GM21529 (cell line): ENCODE measurements at regions not wholly inside any gene's neighbourhood (a gene's known extent, or its start where the extent isn't known, plus 50 kb on each side); places are given as distances from the start of the nearest gene placed in this dataset.

Experiments used
- ATAC-seq: cut with Tn5 transposase; IDR thresholded peaks from one replicate; pipeline ENCODE4 v1.9.1; 2021; ENCODE audit not compliant: unreplicated experiment

- ATAC-seq: no peak
Observed at GRCh38 chr13:81760316-81760715, 1419.4 kb upstream of the SPRY2 start.

- no peak for ATAC-seq
Observed at GRCh38 chr13:81757348-81757970, 1416.5 kb upstream of the SPRY2 start.

- ATAC-seq: no peak
Observed at GRCh38 chr13:81745391-81745790, 1404.5 kb upstream of the SPRY2 start.

- no peak for ATAC-seq
Observed at GRCh38 chr13:81738364-81738763, 1397.4 kb upstream of the SPRY2 start.

GRCh38 chr13:81726037-81726726, 1385.3 kb upstream of the SPRY2 start:
- no peak for ATAC-seq

GRCh38 chr13:81722456-81722855, 1381.5 kb upstream of the SPRY2 start:
- ATAC-seq: no peak

GRCh38 chr13:81721400-81721799, 1380.5 kb upstream of the SPRY2 start:
- ATAC-seq: no peak

GRCh38 chr13:81714513-81714912, 1373.6 kb upstream of the SPRY2 start:
- no peak for ATAC-seq

- ATAC-seq: no peak
Observed at GRCh38 chr13:81713201-81713600, 1372.3 kb upstream of the SPRY2 start.

- ATAC-seq: no peak
Observed at GRCh38 chr13:81697826-81698225, 1356.9 kb upstream of the SPRY2 start.

GRCh38 chr13:81686877-81687276, 1346.0 kb upstream of the SPRY2 start:
- no peak for ATAC-seq

GRCh38 chr13:81683521-81683920, 1342.6 kb upstream of the SPRY2 start:
- ATAC-seq: no peak

GRCh38 chr13:81682081-81682630, 1341.2 kb upstream of the SPRY2 start:
- no peak for ATAC-seq

GRCh38 chr13:81677857-81678256, 1336.9 kb upstream of the SPRY2 start:
- no peak for ATAC-seq

GRCh38 chr13:81676008-81676407, 1335.1 kb upstream of the SPRY2 start:
- ATAC-seq: no peak

GRCh38 chr13:81671064-81671463, 1330.1 kb upstream of the SPRY2 start:
- no peak for ATAC-seq

GRCh38 chr13:81670048-81670447, 1329.1 kb upstream of the SPRY2 start:
- ATAC-seq: no peak

- no peak for ATAC-seq
Observed at GRCh38 chr13:81664872-81665271, 1323.9 kb upstream of the SPRY2 start.

- ATAC-seq: no peak
Observed at GRCh38 chr13:81659984-81660383, 1319.1 kb upstream of the SPRY2 start.

GRCh38 chr13:81658598-81659370, 1317.9 kb upstream of the SPRY2 start:
- ATAC-seq: no peak

GRCh38 chr13:81639984-81640582, 1299.2 kb upstream of the SPRY2 start:
- ATAC-seq: no peak
